Neural crest cell (in vitro differentiated cells): ENCODE measurements at regions not wholly inside any gene's neighbourhood (a gene's known extent, or its start where the extent isn't known, plus 50 kb on each side); places are given as distances from the start of the nearest gene placed in this dataset.

Experiments used
- DNase-seq: peaks from one replicate; pipeline ENCODE4 v3.0.0; 2021; ENCODE audit warnings: low read depth, mixed read lengths, low spot score
- H3K27ac Mint-ChIP-seq: one replicate; pipeline ENCODE4 v1.8.0; 2021; ENCODE audit warnings: mild to moderate bottlenecking, mixed read lengths; ENCODE audit not compliant: unreplicated experiment
- H3K27me3 Mint-ChIP-seq: 2 replicates; pipeline ENCODE4 v1.8.0; 2021; ENCODE audit warnings: low read depth, mild to moderate bottlenecking, mixed read lengths
- H3K36me3 Mint-ChIP-seq: 2 replicates; pipeline ENCODE4 v1.8.0; 2021; ENCODE audit warnings: low read depth, mild to moderate bottlenecking, mixed read lengths
- H3K4me1 Mint-ChIP-seq: 2 replicates; pipeline ENCODE4 v1.8.0; 2021; ENCODE audit warnings: mixed read lengths
- H3K4me3 Mint-ChIP-seq: one replicate; pipeline ENCODE4 v1.8.0; 2021; ENCODE audit warnings: mild to moderate bottlenecking, mixed read lengths
- H3K9me3 Mint-ChIP-seq: 2 replicates; pipeline ENCODE4 v1.8.0; 2021; ENCODE audit warnings: mixed read lengths
- CTCF ChIP-seq: fragments of 200-600 bp; sonication (generic); conservative IDR thresholded peaks from 2 replicates; pipeline ENCODE4 v1.5.0; 2021; ENCODE audit warnings: antibody characterized with exemption, mild to moderate bottlenecking

GRCh38 chr2:100193291-100193710 is 50.9 kb upstream of the AFF3 start:
- H3K4me3 Mint-ChIP-seq, result no peak overlapping the region
- peaks cover 29% of the 10 kb centered on the region for H3K4me1 Mint-ChIP-seq
- no peak for DNase-seq
- no peak for TF ChIP-seq CTCF
- no peak overlapping the region for H3K27ac Mint-ChIP-seq
- H3K9me3 Mint-ChIP-seq, result peaks cover 10% of the 10 kb centered on the region
- H3K27me3 Mint-ChIP-seq, result no peaks in the 10 kb centered on the region
- no peaks in the 10 kb centered on the region for H3K36me3 Mint-ChIP-seq

- H3K4me1 Mint-ChIP-seq, result peaks cover 24% of the 10 kb centered on the region
- no peak for DNase-seq
- TF ChIP-seq CTCF, result no peak
- H3K36me3 Mint-ChIP-seq, result no peaks in the 10 kb centered on the region
- no peaks in the 10 kb centered on the region for H3K27me3 Mint-ChIP-seq
- peaks cover 10% of the 10 kb centered on the region for H3K9me3 Mint-ChIP-seq
- H3K4me3 Mint-ChIP-seq, result no peak overlapping the region
- H3K27ac Mint-ChIP-seq, result no peak overlapping the region
Observed at GRCh38 chr2:100192825-100193224, 50.4 kb upstream of the AFF3 start.

GRCh38 chr2:100192300-100192699 is 49.9 kb upstream of the AFF3 start:
- Mint-ChIP-seq H3K4me3 (no peak overlapping the region), H3K27ac (no peak overlapping the region), H3K36me3 (no peaks in the 10 kb centered on the region), H3K4me1 (peaks cover 19% of the 10 kb centered on the region), H3K9me3 (peaks cover 10% of the 10 kb centered on the region), H3K27me3 (no peaks in the 10 kb centered on the region)
- no peak for TF ChIP-seq CTCF
- no peak for DNase-seq
